HL-60 (cell line): ENCODE measurements at regions not wholly inside any gene's neighbourhood (a gene's known extent, or its start where the extent isn't known, plus 50 kb on each side); places are given as distances from the start of the nearest gene placed in this dataset.

ENCODE experiments used
- DNase-seq, 2 experiments: peaks; one replicate each; pipeline ENCODE4 v3.0.0-alpha.2; 2010 to 2020; ENCODE audit warnings: low read depth in 1 of 2, low spot score in 1 of 2
- H3K27ac ChIP-seq: fragments of 250-450 bp; sonication (Bioruptor Pico); replicated peaks from 2 replicates; pipeline ENCODE4 v1.5.1; 2020; ENCODE audit warnings: mild to moderate bottlenecking, moderate library complexity
- H3K27me3 ChIP-seq: fragments of 250-450 bp; sonication (Bioruptor Pico); 2 replicates; pipeline ENCODE4 v1.5.1; 2021; ENCODE audit warnings: mild to moderate bottlenecking, moderate library complexity; ENCODE audit not compliant: insufficient read depth, poor library complexity, severe bottlenecking
- H3K4me3 ChIP-seq: replicated peaks from 2 replicates; pipeline ENCODE4 v1.5.1; 2011; ENCODE audit warnings: mild to moderate bottlenecking, control low read depth, low read length; ENCODE audit not compliant: insufficient read depth
- CTCF ChIP-seq: IDR thresholded peaks from one replicate; pipeline ENCODE4 v1.5.1; 2011; ENCODE audit warnings: low read length, control low read depth, inconsistent platforms; ENCODE audit not compliant: insufficient read depth
- GABPA ChIP-seq: IDR thresholded peaks from 2 replicates; pipeline ENCODE4 v1.6.1; 2012; ENCODE audit warnings: low read depth
- POLR2AphosphoS5 ChIP-seq: IDR thresholded peaks from 2 replicates; pipeline ENCODE4 v1.6.1; 2012; ENCODE audit warnings: low read depth
- REST ChIP-seq: IDR thresholded peaks from 2 replicates; pipeline ENCODE4 v1.6.1; 2012; ENCODE audit warnings: low read depth; ENCODE audit not compliant: insufficient replicate concordance
- SPI1 ChIP-seq: IDR thresholded peaks from 2 replicates; pipeline ENCODE4 v1.6.1; 2012; ENCODE audit warnings: low read depth, mild to moderate bottlenecking, borderline replicate concordance

GRCh38 chr11:69874178-69874983 is 55.2 kb upstream of the FGF3 start:
- H3K27ac ChIP-seq, result no peak overlapping the region
- no peak for TF ChIP-seq REST
- TF ChIP-seq CTCF, result no peak
- no peak for TF ChIP-seq POLR2AphosphoS5
- no peak for DNase-seq
- H3K4me3 ChIP-seq, result no peak overlapping the region
- H3K27me3 ChIP-seq, result no peaks in the 10 kb centered on the region

- Histone ChIP-seq H3K4me3 (no peak overlapping the region), H3K27me3 (no peaks in the 10 kb centered on the region), H3K27ac (no peak overlapping the region)
- DNase-seq, result no peak
- TF ChIP-seq CTCF (no peak), REST (no peak), SPI1 (no peak), GABPA (no peak), POLR2AphosphoS5 (no peak)
These were observed 55.9 kb upstream of the FGF3 start for GRCh38 chr11:69874984-69875624.

- TF ChIP-seq CTCF (no peak), SPI1 (no peak), GABPA (no peak), REST (no peak), POLR2AphosphoS5 (no peak)
- Histone ChIP-seq H3K4me3 (no peak overlapping the region), H3K27ac (no peak overlapping the region), H3K27me3 (no peaks in the 10 kb centered on the region)
- DNase-seq, result no peak
These were observed 56.8 kb upstream of the FGF3 start for GRCh38 chr11:69876013-69876412.
